Epidermal melanocyte (primary cell): ENCODE measurements at regions not wholly inside any gene's neighbourhood (a gene's known extent, or its start where the extent isn't known, plus 50 kb on each side); places are given as distances from the start of the nearest gene placed in this dataset.

Experiments
- DNase-seq: peaks from one replicate; pipeline ENCODE4 v3.0.0; 2011; ENCODE audit warnings: low spot score; ENCODE audit not compliant: insufficient read length

- no peak for DNase-seq
Observed at GRCh38 chr3:59261009-59261408, 211.2 kb upstream of the CFAP20DC start.

- no peak for DNase-seq
Observed at GRCh38 chr3:59258550-59259260, 208.9 kb upstream of the CFAP20DC start.

- DNase-seq, result no peak
Observed at GRCh38 chr3:59257506-59257905, 207.7 kb upstream of the CFAP20DC start.

- no peak for DNase-seq
Observed at GRCh38 chr3:59256230-59256629, 206.4 kb upstream of the CFAP20DC start.

GRCh38 chr3:59254976-59255375 is 205.2 kb upstream of the CFAP20DC start:
- no peak for DNase-seq

GRCh38 chr3:59254433-59254832 is 204.6 kb upstream of the CFAP20DC start:
- DNase-seq, result no peak

- no peak for DNase-seq
Observed at GRCh38 chr3:59253523-59253922, 203.7 kb upstream of the CFAP20DC start.

- no peak for DNase-seq
Observed at GRCh38 chr3:59251869-59252268, 202.0 kb upstream of the CFAP20DC start.

- no peak for DNase-seq
Observed at GRCh38 chr3:59250600-59250999, 200.8 kb upstream of the CFAP20DC start.

GRCh38 chr3:59249698-59250361 is 200.0 kb upstream of the CFAP20DC start:
- no peak for DNase-seq

- no peak for DNase-seq
Observed at GRCh38 chr3:59249004-59249403, 199.2 kb upstream of the CFAP20DC start.

- no peak for DNase-seq
Observed at GRCh38 chr3:59247402-59247841, 197.6 kb upstream of the CFAP20DC start.

GRCh38 chr3:59246719-59247401 is 197.0 kb upstream of the CFAP20DC start:
- DNase-seq, result no peak

- no peak for DNase-seq
Observed at GRCh38 chr3:59245859-59246501, 196.2 kb upstream of the CFAP20DC start.

GRCh38 chr3:59245300-59245858 is 195.6 kb upstream of the CFAP20DC start:
- DNase-seq, result peak; percentile 40

- DNase-seq, result no peak
Observed at GRCh38 chr3:59244343-59244742, 194.5 kb upstream of the CFAP20DC start.

GRCh38 chr3:59243476-59243875 is 193.7 kb upstream of the CFAP20DC start:
- DNase-seq, result no peak

- no peak for DNase-seq
Observed at GRCh38 chr3:59240666-59241255, 190.9 kb upstream of the CFAP20DC start.

- no peak for DNase-seq
Observed at GRCh38 chr3:59237121-59237520, 187.3 kb upstream of the CFAP20DC start.

- no peak for DNase-seq
Observed at GRCh38 chr3:59235634-59236012, 185.8 kb upstream of the CFAP20DC start.
